NCI-H1436 (cell line): ENCODE measurements at regions not wholly inside any gene's neighbourhood (a gene's known extent, or its start where the extent isn't known, plus 50 kb on each side); places are given as distances from the start of the nearest gene placed in this dataset.
"Not testable (repeated sequence)": the region's sequence is repeated elsewhere in the genome, so short reads cannot be mapped to it uniquely, and the experiment has no call there.

Experiments used
- DNase-seq: peaks from one replicate; lab custom pipeline; 2025; lab: John Stamatoyannopoulos, UW

DNA sequence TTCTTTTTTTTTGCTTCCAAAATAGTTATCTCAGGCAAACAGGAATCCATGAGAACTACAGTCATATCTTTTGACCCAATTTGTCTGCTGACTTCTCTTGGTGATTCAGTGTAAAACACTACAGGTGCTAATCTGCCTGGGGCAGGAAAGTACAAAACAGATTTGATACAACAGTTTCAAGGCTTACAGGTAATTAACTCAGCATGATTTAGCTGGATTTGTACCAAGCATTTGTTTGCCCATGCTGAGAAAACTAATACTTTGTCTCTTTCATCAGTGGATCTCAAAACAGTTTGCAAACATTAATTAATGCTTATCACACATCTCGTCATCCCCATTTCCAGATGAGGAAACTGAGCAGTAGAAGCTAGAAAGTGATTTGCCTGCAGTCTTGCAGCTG is 312.5 kb upstream of the SEMA6A start:
- no peak for DNase-seq

GRCh38 chr5:116885825-116886224 is 311.2 kb upstream of the SEMA6A start:
- no peak for DNase-seq

DNA sequence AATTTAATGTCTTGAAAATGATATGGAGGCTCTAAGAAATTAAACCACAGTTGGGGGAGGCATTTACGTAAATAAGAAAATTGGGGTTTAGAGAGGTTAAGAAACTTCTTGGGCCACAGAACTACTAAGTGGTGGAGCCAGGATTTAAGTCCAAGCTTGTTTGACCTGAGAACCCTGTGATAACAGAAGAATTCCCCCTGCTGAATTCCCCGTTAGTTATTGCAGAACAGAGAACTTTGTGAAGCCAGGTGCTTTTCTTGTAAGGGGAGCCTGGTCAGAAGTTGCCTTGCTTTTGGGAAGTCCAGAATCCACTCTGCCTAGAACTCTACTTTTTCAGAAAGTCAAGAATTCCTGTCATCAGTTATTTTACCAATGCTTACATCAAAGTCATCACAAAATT is 309.3 kb upstream of the SEMA6A start:
- DNase-seq, result no peak

- no peak for DNase-seq
Observed at GRCh38 chr5:116881921-116882531, 307.4 kb upstream of the SEMA6A start.

GRCh38 chr5:116880601-116881000 is 306.0 kb upstream of the SEMA6A start:
- DNase-seq, result no peak

DNA sequence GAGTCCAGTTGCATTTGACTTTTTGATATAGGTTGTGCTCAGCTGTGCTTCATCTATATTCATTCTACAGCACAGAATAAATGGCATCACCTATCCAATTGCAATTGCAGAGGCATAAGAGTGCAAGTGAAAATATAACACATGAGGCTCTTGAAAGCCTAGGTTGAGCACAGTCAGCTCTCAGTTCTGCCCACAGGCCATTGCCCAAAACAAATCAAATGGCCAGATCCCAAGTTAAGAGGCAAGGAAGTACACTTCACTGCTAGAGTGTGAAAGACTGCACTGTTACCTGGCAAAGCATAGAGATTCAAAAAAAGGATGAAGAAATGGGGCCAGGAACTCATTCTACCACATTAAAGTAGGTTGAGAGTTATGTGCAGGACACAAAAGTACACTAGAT is 305.5 kb upstream of the SEMA6A start:
- no peak for DNase-seq

DNA sequence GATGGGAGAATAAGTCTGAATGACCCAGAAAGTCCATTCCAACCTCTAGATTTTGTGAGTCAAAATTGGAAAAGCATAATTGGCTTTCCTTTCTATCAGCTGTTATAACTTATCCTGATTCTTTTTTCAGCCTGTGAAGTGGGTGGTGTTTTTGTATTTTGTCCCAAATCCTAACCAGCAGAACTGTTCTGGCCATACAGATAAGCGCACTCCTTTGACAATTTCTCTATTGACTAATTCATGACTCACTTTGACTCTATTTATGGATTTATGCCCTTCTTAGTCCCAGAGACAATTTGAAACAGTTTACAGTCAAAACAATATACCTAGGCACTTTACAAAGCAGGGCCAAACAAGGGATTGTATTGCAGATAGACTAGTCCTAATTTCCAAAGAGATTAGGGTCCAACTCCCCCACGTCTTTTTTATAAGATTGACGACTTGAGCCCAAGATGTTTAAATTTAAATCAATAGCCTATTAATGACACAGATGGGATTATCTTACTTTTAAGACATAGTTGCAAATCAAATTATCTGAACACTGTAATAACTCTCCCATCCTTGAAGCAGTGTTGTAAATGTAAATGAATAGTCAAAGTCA is 301.7 kb upstream of the SEMA6A start:
- no peak for DNase-seq

DNA sequence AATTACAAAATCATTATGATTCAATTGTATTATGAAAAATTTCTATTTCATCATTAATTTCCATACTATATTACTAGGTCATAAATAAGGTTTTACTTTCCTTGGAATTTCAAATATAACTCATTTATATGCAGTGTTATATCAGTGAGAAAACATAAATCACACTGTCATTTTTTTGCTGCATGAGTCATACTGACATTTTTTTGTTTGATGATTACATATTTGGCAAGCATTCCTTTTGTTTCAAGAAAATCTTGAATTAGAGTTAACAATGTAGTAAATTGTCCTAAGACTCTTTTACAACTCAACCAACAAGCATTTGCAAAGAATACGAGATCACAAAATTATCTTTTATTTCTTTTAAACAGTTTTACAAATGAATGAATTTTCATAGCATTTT is 298.4 kb upstream of the SEMA6A start:
- no peak for DNase-seq

DNA sequence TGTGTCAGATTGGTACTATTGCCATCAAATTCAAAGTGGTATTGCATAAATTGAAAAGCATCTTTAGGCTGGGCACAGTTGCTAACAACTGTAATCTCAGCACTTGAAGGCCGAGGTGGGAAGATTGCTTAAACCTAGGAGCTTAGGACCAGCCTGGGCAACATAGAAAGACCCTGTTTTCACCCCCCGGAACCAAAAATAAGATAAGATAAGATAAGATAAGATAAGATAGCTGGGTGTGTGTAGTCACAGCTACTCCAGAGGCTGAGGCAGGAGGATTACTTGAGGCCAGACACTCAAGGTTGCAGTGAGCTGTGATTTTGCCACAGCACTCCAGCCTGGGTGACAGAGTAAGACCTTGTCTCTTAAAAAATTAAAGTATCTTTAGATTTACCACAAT is 297.9 kb upstream of the SEMA6A start:
- DNase-seq, result no peak

- not testable (repeated sequence) for DNase-seq
Observed at GRCh38 chr5:116867825-116868224, 293.2 kb upstream of the SEMA6A start.

- no peak for DNase-seq
Observed at GRCh38 chr5:116865651-116866050, 291.0 kb upstream of the SEMA6A start.

- DNase-seq, result no peak
Observed at GRCh38 chr5:116864838-116865190, 290.2 kb upstream of the SEMA6A start.

- no peak for DNase-seq
Observed at GRCh38 chr5:116864157-116864837, 289.7 kb upstream of the SEMA6A start.

GRCh38 chr5:116862632-116863455 is 288.2 kb upstream of the SEMA6A start:
- no peak for DNase-seq

DNA sequence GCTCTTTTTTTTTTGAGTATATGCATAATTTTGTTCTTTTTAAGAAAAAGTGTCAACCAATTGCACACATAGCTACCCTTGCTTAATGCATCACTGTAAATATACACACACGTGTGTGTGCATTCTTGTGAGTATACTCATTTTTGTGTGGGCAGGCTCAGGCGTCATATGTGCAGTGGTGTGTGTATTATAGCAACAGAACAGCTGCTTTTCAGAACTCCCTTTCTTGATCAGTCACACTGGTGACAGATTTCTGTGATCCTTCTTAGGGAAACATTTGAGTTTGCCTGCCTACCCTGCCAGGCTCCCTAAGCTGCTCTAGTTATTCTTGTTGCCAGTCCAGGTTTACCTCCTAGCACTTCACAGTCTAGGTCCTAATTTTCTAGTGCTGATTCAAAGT is 287.0 kb upstream of the SEMA6A start:
- DNase-seq, result no peak

- DNase-seq, result no peak
Observed at GRCh38 chr5:116861097-116861496, 286.5 kb upstream of the SEMA6A start.

DNA sequence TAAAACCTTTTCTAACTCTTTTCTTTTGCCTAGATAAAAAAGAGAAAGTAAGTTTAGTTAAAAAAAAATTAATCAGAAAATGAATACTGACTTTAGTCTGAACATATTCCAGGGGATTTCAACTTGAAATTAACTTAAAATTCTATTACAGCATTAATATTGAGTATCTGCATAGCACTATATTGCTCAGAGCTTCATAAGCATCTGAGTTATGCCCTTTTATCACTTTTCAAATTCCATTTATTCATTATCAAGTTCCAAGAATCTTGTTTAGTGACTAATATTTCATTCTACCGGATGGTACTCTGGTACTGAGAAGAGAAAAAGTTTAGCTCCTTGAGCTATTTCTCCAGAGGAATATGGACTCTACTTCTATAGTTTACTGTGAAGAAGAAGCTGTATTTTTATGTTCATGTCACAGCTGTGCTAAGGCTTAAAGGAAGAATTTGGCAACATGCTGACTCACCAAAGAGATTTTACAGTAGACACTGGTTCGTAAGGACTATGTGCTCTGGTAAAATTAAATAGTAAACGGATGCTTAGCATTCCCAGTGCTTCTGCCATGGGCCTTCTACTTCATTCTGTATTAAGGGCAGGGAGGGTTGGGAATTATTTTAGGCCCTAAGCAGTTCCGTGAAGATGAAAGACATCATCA is 285.2 kb upstream of the SEMA6A start:
- DNase-seq, result no peak

DNA sequence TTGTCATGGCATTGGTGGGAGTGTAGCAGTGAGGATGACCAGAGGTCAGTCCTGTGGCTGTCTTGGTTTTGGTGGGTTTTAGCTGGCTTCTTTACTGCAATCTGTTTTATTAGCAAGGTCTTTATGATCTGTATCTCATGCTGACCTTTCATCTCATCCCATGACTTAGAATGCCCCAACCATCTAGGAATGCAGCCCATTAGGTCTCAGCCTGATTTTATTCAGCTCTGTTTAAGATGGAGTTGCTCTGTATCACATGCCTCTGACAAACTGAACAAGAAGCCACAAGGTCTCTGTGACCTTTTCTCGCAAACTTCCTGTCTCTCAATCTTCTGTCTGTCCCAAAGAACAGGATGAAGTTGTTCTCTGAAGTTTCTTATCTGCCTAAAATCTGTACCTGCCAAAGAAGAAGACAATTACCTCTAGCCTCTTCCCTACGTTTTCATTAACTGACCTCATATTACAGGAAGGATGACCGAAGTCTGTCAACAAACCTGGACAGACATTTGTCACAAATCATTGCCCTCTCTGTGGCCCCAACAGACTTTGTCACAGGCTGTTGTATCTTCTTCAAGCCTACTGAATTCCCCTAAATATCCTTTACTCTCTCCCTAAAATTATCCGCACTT is 284.2 kb upstream of the SEMA6A start:
- DNase-seq, result no peak

- DNase-seq, result not testable (repeated sequence)
Observed at GRCh38 chr5:116858020-116858419, 283.4 kb upstream of the SEMA6A start.

DNA sequence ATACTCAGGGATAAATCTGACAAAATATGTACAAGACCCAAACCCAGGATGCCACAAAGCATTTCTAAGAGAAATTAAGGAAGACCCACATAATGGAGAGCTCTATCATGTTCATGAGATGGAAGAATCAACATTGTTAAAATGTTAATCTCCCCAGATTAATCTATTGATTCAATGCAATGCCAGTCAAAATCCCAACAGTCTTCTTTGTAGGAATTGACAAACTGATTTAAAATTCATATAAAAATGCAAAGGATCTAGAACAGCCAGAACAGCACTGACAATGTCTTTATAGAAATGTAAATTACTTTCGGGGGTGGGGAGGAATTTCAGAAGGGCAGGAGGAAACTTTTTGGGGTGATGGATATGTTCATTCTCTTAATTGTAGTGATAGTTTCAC is 281.6 kb upstream of the SEMA6A start:
- DNase-seq, result no peak

DNA sequence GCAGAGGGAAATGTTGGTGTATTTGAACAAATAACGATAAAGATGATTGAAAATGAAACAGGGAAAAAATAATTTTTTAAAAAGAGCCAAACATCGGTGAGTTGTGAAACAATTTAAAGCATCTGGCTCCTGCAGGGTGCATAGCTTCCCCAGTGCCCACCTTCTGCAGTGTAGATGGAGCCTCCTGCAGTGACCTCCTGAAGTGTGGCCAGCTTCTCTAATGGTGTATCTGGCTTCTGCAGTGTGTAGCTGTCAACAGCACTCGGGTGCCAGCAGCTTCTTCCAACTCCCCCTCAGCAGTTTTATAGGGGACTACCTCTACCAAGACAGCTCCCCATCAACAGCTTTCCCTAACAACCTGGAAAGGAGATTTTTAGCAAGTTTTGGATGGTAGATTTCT is 279.4 kb upstream of the SEMA6A start:
- DNase-seq, result no peak
